B cell (primary cell): ENCODE measurements at regions not wholly inside any gene's neighbourhood (a gene's known extent, or its start where the extent isn't known, plus 50 kb on each side); places are given as distances from the start of the nearest gene placed in this dataset.

Experiments used
- ATAC-seq: fragments of 200-7000 bp; cut with Tn5 transposase; one replicate; pipeline ENCODE4 v1.10.0; 2021; ENCODE audit warnings: low read depth, mild to moderate bottlenecking, moderate number of reproducible peaks, moderate library complexity
- CTCF ChIA-PET: fragments of 350-600 bp; sonication (Branson Sonifier 250); formaldehyde crosslinking; loops from one replicate; lab custom pipeline; 2021; ENCODE audit warnings: antibody characterized with exemption, inconsistent platforms; lab: Charles Lee
- POLR2A ChIA-PET: fragments of 350-600 bp; sonication (Branson Sonifier 250); formaldehyde crosslinking; loops from one replicate; lab custom pipeline; 2021; ENCODE audit warnings: antibody characterized with exemption; lab: Charles Lee
- DNase-seq: peaks from one replicate; pipeline ENCODE4 v3.0.0; 2013
- H2AFZ ChIP-seq: 2 replicates; pipeline ENCODE4 v1.6.1; 2012; ENCODE audit warnings: mild to moderate bottlenecking, low read depth, low read length; ENCODE audit not compliant: insufficient read depth, poor library complexity, severe bottlenecking
- H3K27ac ChIP-seq, 2 donors: 1 replicate in 1 of 2; 2 replicates in 1 of 2; pipeline ENCODE4 v1.5.1; 2012 to 2013; ENCODE audit warnings: low read length in 2 of 2, mild to moderate bottlenecking in 2 of 2, moderate library complexity in 1 of 2
- H3K27me3 ChIP-seq, 4 experiments: fragments of 200-600 bp in 1 of 4; sonication (generic) in 1 of 4; replicated peaks in 1 of 4; 1 replicate in 2 of 4; 2 replicates in 2 of 4; pipeline versions ENCODE4 v1.6.1 to v1.7.0; 2013 to 2016; ENCODE audit warnings: low read length in 3 of 4, mild to moderate bottlenecking in 2 of 4, mixed read lengths in 1 of 4, moderate library complexity in 1 of 4; ENCODE audit not compliant: insufficient read depth in 4 of 4, control insufficient read depth in 3 of 4; ENCODE audit errors: control extremely low read depth in 1 of 4
- H3K36me3 ChIP-seq, 2 experiments: replicated peaks in 1 of 2; 1 replicate in 1 of 2; 2 replicates in 1 of 2; pipeline versions ENCODE4 v1.6.1 to v1.7.1; 2013; ENCODE audit warnings: low read length in 1 of 2; ENCODE audit not compliant: insufficient read depth in 2 of 2, control insufficient read depth in 1 of 2; ENCODE audit errors: control extremely low read depth in 1 of 2, extremely low read depth in 1 of 2
- H3K4me1 ChIP-seq, 2 donors: fragments of 200-600 bp in 1 of 2; sonication (generic) in 1 of 2; 1 replicate in 1 of 2; 2 replicates in 1 of 2; pipeline versions ENCODE4 v1.5.1 to v1.6.1; 2013 to 2017; ENCODE audit warnings: low read length in 2 of 2; ENCODE audit not compliant: control insufficient read depth in 2 of 2, insufficient read depth in 2 of 2
- H3K4me2 ChIP-seq: replicated peaks from 2 replicates; pipeline ENCODE3; 2012; ENCODE audit warnings: mild to moderate bottlenecking, low read depth, low read length; ENCODE audit not compliant: poor library complexity, severe bottlenecking
- H3K4me3 ChIP-seq, 5 experiments: fragments of 200-600 bp in 1 of 5; sonication (generic) in 1 of 5; 1 replicate in 3 of 5; 2 replicates in 2 of 5; pipeline versions ENCODE4 v1.5.1 to v1.7.0; 2011 to 2016; ENCODE audit warnings: low read length in 4 of 5, mild to moderate bottlenecking in 4 of 5, low read depth in 2 of 5, control low read depth in 1 of 5, moderate library complexity in 1 of 5; ENCODE audit not compliant: insufficient read depth in 1 of 5; ENCODE audit errors: control extremely low read depth in 1 of 5, extremely low read depth in 1 of 5
- H3K79me2 ChIP-seq: fragments of 200-600 bp; sonication (generic); one replicate; pipeline ENCODE4 v1.6.0; 2016; ENCODE audit warnings: low read length; ENCODE audit not compliant: control insufficient read depth, insufficient read depth
- H3K9ac ChIP-seq: fragments of 200-600 bp; sonication (generic); 2 replicates; pipeline ENCODE4 v1.6.1; 2017; ENCODE audit warnings: mild to moderate bottlenecking, low read length, moderate library complexity
- H3K9me3 ChIP-seq, 3 donors: one replicate each; pipeline versions ENCODE4 v1.6.1 to v1.7.1; 2013; ENCODE audit warnings: low read length in 2 of 3; ENCODE audit not compliant: control insufficient read depth in 2 of 3, insufficient read depth in 1 of 3; ENCODE audit errors: control extremely low read depth in 1 of 3
- H4K20me1 ChIP-seq: 2 replicates; pipeline ENCODE4 v1.6.0; 2012; ENCODE audit warnings: mild to moderate bottlenecking, low read length; ENCODE audit not compliant: insufficient read depth, control insufficient read depth, poor library complexity, severe bottlenecking
- H3K27ac Mint-ChIP-seq: one replicate; pipeline ENCODE4 v1.8.0; 2021; ENCODE audit warnings: mixed read lengths
- H3K27me3 Mint-ChIP-seq: one replicate; pipeline ENCODE4 v1.8.0; 2021; ENCODE audit warnings: mixed read lengths
- H3K4me1 Mint-ChIP-seq: one replicate; pipeline ENCODE4 v1.8.0; 2021; ENCODE audit warnings: mixed read lengths
- H3K4me3 Mint-ChIP-seq: one replicate; pipeline ENCODE4 v1.8.0; 2021; ENCODE audit warnings: mixed read lengths
- H3K9me3 Mint-ChIP-seq: one replicate; pipeline ENCODE4 v1.8.0; 2022; ENCODE audit warnings: mixed read lengths; ENCODE audit not compliant: insufficient read depth
- EZH2 ChIP-seq: IDR thresholded peaks from 2 replicates; pipeline ENCODE4 v1.6.1; 2012; ENCODE audit warnings: borderline replicate concordance, low read depth, mild to moderate bottlenecking, moderate library complexity, low read length; ENCODE audit not compliant: insufficient read depth, poor library complexity, severe bottlenecking
- WGBS: methylation state at CpG from one replicate; pipeline ENCODE4 v1.1.5; 2013; ENCODE audit warnings: missing lambda C conversion rate; ENCODE audit not compliant: insufficient coverage; 5-methylcytosine and 5-hydroxymethylcytosine counted together
- intact Hi-C: fragments of 100-400 bp; cut with micrococcal nuclease; formaldehyde crosslinking; loops from one replicate; pipeline ENCODE4 v1.10.0; 2022
- TF ChIP-seq, protein P1 (sequence below): fragments of 200-600 bp; IDR thresholded peaks from one replicate; pipeline ENCODE4 v1.8.0; 2022; ENCODE audit warnings: antibody characterized with exemption, mild to moderate bottlenecking

DNA sequence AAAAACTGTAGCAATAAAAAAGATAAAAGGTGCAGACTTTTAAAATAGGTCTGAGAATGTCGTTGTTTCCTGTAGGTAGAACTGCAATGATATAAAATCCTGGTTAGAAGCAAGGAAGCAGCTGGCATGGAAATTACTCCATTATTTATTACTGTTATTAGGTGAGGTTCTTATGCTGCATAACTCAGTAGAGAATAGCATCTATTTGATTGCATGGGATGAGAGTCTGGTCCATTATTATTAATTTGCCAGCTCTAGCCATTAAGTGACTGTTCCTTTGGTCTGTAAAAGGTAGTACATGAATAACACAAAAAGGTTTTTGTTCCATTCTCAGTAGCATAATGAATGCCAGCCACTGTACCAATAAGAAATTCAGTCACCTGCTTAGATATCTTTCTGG is 358.6 kb downstream of the RBM43 start:
- Histone ChIP-seq H2AFZ (no peak overlapping the region), H3K9me3 (peaks cover 0 to 12% (median 0%) of the 10 kb centered on the region in 3 donors), H3K36me3 (no peaks in the 10 kb centered on the region), H3K4me1 (no peaks in the 10 kb centered on the region), H4K20me1 (no peaks in the 10 kb centered on the region), H3K27me3 (no peaks in the 10 kb centered on the region), H3K27ac (no peak overlapping the region), H3K79me2 (no peaks in the 10 kb centered on the region), H3K4me2 (no peak overlapping the region), H3K4me3 (no peak overlapping the region), H3K9ac (no peak overlapping the region)
- H3K27ac Mint-ChIP-seq = no peak overlapping the region
- ChIA-PET POLR2A (no interaction called here), CTCF (no interaction called here)
- ATAC-seq (no peak), DNase-seq (no peak)
- TF ChIP-seq, protein P1, sequence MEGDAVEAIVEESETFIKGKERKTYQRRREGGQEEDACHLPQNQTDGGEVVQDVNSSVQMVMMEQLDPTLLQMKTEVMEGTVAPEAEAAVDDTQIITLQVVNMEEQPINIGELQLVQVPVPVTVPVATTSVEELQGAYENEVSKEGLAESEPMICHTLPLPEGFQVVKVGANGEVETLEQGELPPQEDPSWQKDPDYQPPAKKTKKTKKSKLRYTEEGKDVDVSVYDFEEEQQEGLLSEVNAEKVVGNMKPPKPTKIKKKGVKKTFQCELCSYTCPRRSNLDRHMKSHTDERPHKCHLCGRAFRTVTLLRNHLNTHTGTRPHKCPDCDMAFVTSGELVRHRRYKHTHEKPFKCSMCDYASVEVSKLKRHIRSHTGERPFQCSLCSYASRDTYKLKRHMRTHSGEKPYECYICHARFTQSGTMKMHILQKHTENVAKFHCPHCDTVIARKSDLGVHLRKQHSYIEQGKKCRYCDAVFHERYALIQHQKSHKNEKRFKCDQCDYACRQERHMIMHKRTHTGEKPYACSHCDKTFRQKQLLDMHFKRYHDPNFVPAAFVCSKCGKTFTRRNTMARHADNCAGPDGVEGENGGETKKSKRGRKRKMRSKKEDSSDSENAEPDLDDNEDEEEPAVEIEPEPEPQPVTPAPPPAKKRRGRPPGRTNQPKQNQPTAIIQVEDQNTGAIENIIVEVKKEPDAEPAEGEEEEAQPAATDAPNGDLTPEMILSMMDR = no peak
- no peak for TF ChIP-seq EZH2
- WGBS = no CpG with 5 or more reads among the region's 1 CpG
- peaks cover 3% of the 10 kb centered on the region for H3K9me3 Mint-ChIP-seq
- H3K27me3 Mint-ChIP-seq = no peaks in the 10 kb centered on the region
- H3K4me3 Mint-ChIP-seq = no peak overlapping the region
- intact Hi-C loops = no loop called here
- no peaks in the 10 kb centered on the region for H3K4me1 Mint-ChIP-seq

DNA sequence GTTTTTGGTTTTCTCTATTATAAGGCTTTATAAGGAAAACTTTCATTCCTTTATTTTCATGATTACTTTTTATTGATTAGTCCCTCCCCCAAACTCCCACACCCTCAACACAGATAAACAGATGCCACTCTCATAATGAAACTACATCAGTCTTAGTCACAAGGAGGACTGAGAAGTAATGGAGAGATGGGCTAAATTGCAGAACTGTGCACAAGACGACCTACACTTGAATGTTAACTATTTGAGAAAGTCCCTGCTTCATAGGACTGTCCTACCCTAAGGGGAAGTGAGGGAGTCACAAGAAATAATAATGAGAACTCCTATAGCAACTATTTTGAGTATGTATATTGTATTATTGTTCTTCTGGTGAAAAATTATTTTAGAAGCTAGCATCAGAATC is 360.8 kb downstream of the RBM43 start:
- Histone ChIP-seq H3K27me3 (no peaks in the 10 kb centered on the region), H4K20me1 (no peaks in the 10 kb centered on the region), H3K79me2 (no peaks in the 10 kb centered on the region), H3K4me2 (no peak overlapping the region), H3K4me3 (no peak overlapping the region), H3K9me3 (peaks cover 0 to 14% (median 0%) of the 10 kb centered on the region in 3 donors), H3K4me1 (no peaks in the 10 kb centered on the region), H3K27ac (no peak overlapping the region), H3K9ac (no peak overlapping the region), H2AFZ (no peak overlapping the region), H3K36me3 (no peaks in the 10 kb centered on the region)
- DNase-seq (no peak), ATAC-seq (no peak)
- CTCF ChIA-PET = no interaction called here
- Mint-ChIP-seq H3K4me1 (no peaks in the 10 kb centered on the region), H3K27ac (no peak overlapping the region), H3K4me3 (no peak overlapping the region), H3K9me3 (peaks cover 5% of the 10 kb centered on the region), H3K27me3 (no peaks in the 10 kb centered on the region)
- POLR2A ChIA-PET = no interaction called here
- intact Hi-C loops = no loop called here
- TF ChIP-seq EZH2 = no peak
- WGBS = no CpG with 5 or more reads among the region's 1 CpG
